Neural cell (in vitro differentiated cells): ENCODE measurements at regions not wholly inside any gene's neighbourhood (a gene's known extent, or its start where the extent isn't known, plus 50 kb on each side); places are given as distances from the start of the nearest gene placed in this dataset.

Experiments used
- H2AFZ ChIP-seq: fragments of 200-600, 300-800 bp; sonication (generic), shearing (Covaris generic); 2 replicates; pipeline ENCODE4 v1.6.0; 2014; ENCODE audit warnings: low read depth, mild to moderate bottlenecking, antibody characterized with exemption, low read length, moderate library complexity
- H3F3A ChIP-seq: fragments of 200-600 bp; shearing (Covaris generic); 2 replicates; pipeline ENCODE4 v1.6.1; 2016; ENCODE audit warnings: mild to moderate bottlenecking, moderate library complexity, mixed read lengths, antibody characterized with exemption, low read length; ENCODE audit not compliant: insufficient read depth, poor library complexity, severe bottlenecking
- H3K27ac ChIP-seq: fragments of 200-600, 300-800 bp; sonication (generic), shearing (Covaris generic); 2 replicates; pipeline ENCODE4 v1.5.1; 2014; ENCODE audit warnings: mild to moderate bottlenecking, low read length, moderate library complexity
- H3K27me3 ChIP-seq: fragments of 300-800, 200-600 bp; sonication (generic), shearing (Covaris generic); 2 replicates; pipeline ENCODE4 v1.6.0; 2014; ENCODE audit warnings: mild to moderate bottlenecking, low read depth, low read length, moderate library complexity; ENCODE audit not compliant: insufficient read depth
- H3K36me3 ChIP-seq: fragments of 300-800, 200-600 bp; sonication (generic), shearing (Covaris generic); 2 replicates; pipeline ENCODE4 v1.5.1; 2014; ENCODE audit warnings: mild to moderate bottlenecking, antibody characterized with exemption, low read length, moderate library complexity; ENCODE audit not compliant: insufficient read depth
- H3K4me2 ChIP-seq: fragments of 300-800, 200-600 bp; sonication (generic), shearing (Covaris generic); 2 replicates; pipeline ENCODE4 v1.6.0; 2014; ENCODE audit warnings: mild to moderate bottlenecking, low read length
- H3K4me3 ChIP-seq: fragments of 300-800, 200-600 bp; sonication (generic), shearing (Covaris generic); 2 replicates; pipeline ENCODE4 v1.5.1; 2014; ENCODE audit warnings: mild to moderate bottlenecking, low read length, moderate library complexity
- H3K79me2 ChIP-seq: fragments of 200-600 bp; shearing (Covaris generic); replicated peaks from 2 replicates; pipeline ENCODE4 v1.6.0; 2014; ENCODE audit warnings: mild to moderate bottlenecking, low read length, moderate library complexity; ENCODE audit not compliant: insufficient read depth
- H3K9ac ChIP-seq: fragments of 300-800, 200-600 bp; sonication (generic), shearing (Covaris generic); 2 replicates; pipeline ENCODE4 v1.6.1; 2016; ENCODE audit warnings: mild to moderate bottlenecking, low read length, mixed read lengths
- H3K9me2 ChIP-seq: fragments of 200-600 bp; shearing (Covaris generic); 2 replicates; pipeline ENCODE4 v1.6.1; 2016; ENCODE audit warnings: mild to moderate bottlenecking, low read length, mixed read lengths; ENCODE audit not compliant: insufficient read depth
- H3K9me3 ChIP-seq: fragments of 200-600, 300-800 bp; sonication (generic), shearing (Covaris generic); 2 replicates; pipeline ENCODE4 v1.6.1; 2016; ENCODE audit warnings: mild to moderate bottlenecking, mixed run types, low read length, moderate library complexity, mixed read lengths
- H4K20me1 ChIP-seq: fragments of 200-600 bp; shearing (Covaris generic); 2 replicates; pipeline ENCODE4 v1.6.1; 2016; ENCODE audit warnings: mild to moderate bottlenecking, mixed run types; ENCODE audit not compliant: insufficient read depth
- EP300 ChIP-seq: fragments of 450-650 bp; conservative IDR thresholded peaks from 2 replicates; pipeline ENCODE4 v1.6.1; 2014; ENCODE audit warnings: antibody characterized with exemption, mild to moderate bottlenecking, moderate library complexity; ENCODE audit not compliant: poor library complexity, severe bottlenecking
- EZH2 ChIP-seq: fragments of 200-600, 300-800 bp; shearing (Covaris generic), sonication (generic); IDR thresholded peaks from 2 replicates; pipeline ENCODE4 v1.6.1; 2014; ENCODE audit warnings: antibody characterized with exemption, low read length, borderline replicate concordance, mild to moderate bottlenecking; ENCODE audit not compliant: insufficient read depth, poor library complexity, severe bottlenecking
- MXI1 ChIP-seq: fragments of 450-650 bp; conservative IDR thresholded peaks from 2 replicates; pipeline ENCODE4 v1.6.1; 2014; ENCODE audit warnings: antibody characterized with exemption, mild to moderate bottlenecking; ENCODE audit not compliant: poor library complexity, severe bottlenecking
- POLR2AphosphoS5 ChIP-seq: IDR thresholded peaks from 2 replicates; pipeline ENCODE4 v1.6.1; 2012
- RAD21 ChIP-seq: fragments of 450-650 bp; conservative IDR thresholded peaks from 2 replicates; pipeline ENCODE4 v1.6.1; 2014; ENCODE audit warnings: antibody characterized with exemption, mild to moderate bottlenecking, moderate library complexity
- REST ChIP-seq: IDR thresholded peaks from 2 replicates; pipeline ENCODE4 v1.6.1; 2012; ENCODE audit warnings: borderline replicate concordance
- SMC3 ChIP-seq: fragments of 450-650 bp; conservative IDR thresholded peaks from 2 replicates; pipeline ENCODE4 v1.6.1; 2014; ENCODE audit warnings: antibody characterized with exemption, mild to moderate bottlenecking, moderate library complexity; ENCODE audit not compliant: poor library complexity
- TAF1 ChIP-seq: IDR thresholded peaks from 2 replicates; pipeline ENCODE4 v1.6.1; 2012; ENCODE audit warnings: low read depth
- TF ChIP-seq, protein P1 (sequence below): fragments of 450-650 bp; IDR thresholded peaks from 2 replicates; pipeline ENCODE4 v1.5.1; 2014; ENCODE audit warnings: antibody characterized with exemption, mild to moderate bottlenecking, moderate library complexity; ENCODE audit not compliant: poor library complexity, severe bottlenecking

DNA sequence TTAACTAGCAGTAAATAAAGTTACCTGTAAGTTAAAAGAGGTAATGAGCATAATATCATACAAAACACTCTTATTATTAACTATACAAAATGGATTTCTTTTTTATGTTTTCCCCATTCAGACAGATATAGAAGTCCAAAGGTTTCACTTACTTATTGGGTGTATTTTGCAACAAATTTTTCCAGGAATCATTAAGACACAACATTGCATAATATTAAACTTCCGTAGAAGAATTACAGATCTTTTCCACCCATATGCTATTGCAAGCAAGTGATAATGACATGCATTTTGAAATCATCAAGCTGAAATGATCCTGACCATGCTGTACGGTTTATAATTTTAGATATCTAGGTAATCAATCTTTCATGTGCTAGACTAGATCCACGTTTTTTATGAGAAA is 957.0 kb downstream of the NCAM2 start:
- TF ChIP-seq, protein P1, sequence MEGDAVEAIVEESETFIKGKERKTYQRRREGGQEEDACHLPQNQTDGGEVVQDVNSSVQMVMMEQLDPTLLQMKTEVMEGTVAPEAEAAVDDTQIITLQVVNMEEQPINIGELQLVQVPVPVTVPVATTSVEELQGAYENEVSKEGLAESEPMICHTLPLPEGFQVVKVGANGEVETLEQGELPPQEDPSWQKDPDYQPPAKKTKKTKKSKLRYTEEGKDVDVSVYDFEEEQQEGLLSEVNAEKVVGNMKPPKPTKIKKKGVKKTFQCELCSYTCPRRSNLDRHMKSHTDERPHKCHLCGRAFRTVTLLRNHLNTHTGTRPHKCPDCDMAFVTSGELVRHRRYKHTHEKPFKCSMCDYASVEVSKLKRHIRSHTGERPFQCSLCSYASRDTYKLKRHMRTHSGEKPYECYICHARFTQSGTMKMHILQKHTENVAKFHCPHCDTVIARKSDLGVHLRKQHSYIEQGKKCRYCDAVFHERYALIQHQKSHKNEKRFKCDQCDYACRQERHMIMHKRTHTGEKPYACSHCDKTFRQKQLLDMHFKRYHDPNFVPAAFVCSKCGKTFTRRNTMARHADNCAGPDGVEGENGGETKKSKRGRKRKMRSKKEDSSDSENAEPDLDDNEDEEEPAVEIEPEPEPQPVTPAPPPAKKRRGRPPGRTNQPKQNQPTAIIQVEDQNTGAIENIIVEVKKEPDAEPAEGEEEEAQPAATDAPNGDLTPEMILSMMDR, result no peak
- no peak for TF ChIP-seq EP300
- TF ChIP-seq RAD21, result no peak
- TF ChIP-seq TAF1, result no peak
- no peak for TF ChIP-seq REST
- no peak for TF ChIP-seq POLR2AphosphoS5
- TF ChIP-seq EZH2, result no peak
- no peak for TF ChIP-seq MXI1
- TF ChIP-seq SMC3, result no peak

GRCh38 chr21:21957490-21957889 is 959.3 kb downstream of the NCAM2 start:
- no peak for TF ChIP-seq RAD21
- no peak for TF ChIP-seq EP300
- no peak for TF ChIP-seq MXI1
- TF ChIP-seq, protein P1, result no peak
- TF ChIP-seq EZH2, result no peak
- TF ChIP-seq SMC3, result no peak
- no peak for TF ChIP-seq TAF1
- no peak for TF ChIP-seq POLR2AphosphoS5
- TF ChIP-seq REST, result no peak
- no peaks in the 10 kb centered on the region for H4K20me1 ChIP-seq

More for the DNA sequence above, 957.0 kb downstream of the NCAM2 start:
- Histone ChIP-seq H3K4me2 (no peak overlapping the region), H3K9me3 (no peaks in the 10 kb centered on the region), H3K27me3 (no peaks in the 10 kb centered on the region), H3K27ac (no peak overlapping the region), H3F3A (no peaks in the 10 kb centered on the region), H4K20me1 (no peaks in the 10 kb centered on the region), H3K9ac (no peak overlapping the region), H3K9me2 (no peaks in the 10 kb centered on the region), H2AFZ (no peak overlapping the region), H3K79me2 (no peaks in the 10 kb centered on the region), H3K36me3 (no peaks in the 10 kb centered on the region), H3K4me3 (no peak overlapping the region)

More at GRCh38 chr21:21957490-21957889, 959.3 kb downstream of the NCAM2 start:
- no peaks in the 10 kb centered on the region for H3K9me2 ChIP-seq
- no peak overlapping the region for H2AFZ ChIP-seq
- H3K9me3 ChIP-seq, result no peaks in the 10 kb centered on the region
- no peaks in the 10 kb centered on the region for H3F3A ChIP-seq
- H3K9ac ChIP-seq, result no peak overlapping the region
- H3K4me3 ChIP-seq, result no peak overlapping the region
- H3K27me3 ChIP-seq, result no peaks in the 10 kb centered on the region
- no peak overlapping the region for H3K4me2 ChIP-seq
- H3K79me2 ChIP-seq, result no peaks in the 10 kb centered on the region
- H3K27ac ChIP-seq, result no peak overlapping the region
- no peaks in the 10 kb centered on the region for H3K36me3 ChIP-seq
